Upper lobe of right lung (tissue), 1 donor: ENCODE measurements at regions not wholly inside any gene's neighbourhood (a gene's known extent, or its start where the extent isn't known, plus 50 kb on each side); places are given as distances from the start of the nearest gene placed in this dataset.
"Not testable (repeated sequence)": the region's sequence is repeated elsewhere in the genome, so short reads cannot be mapped to it uniquely, and the experiment has no call there.

Source experiments
- ATAC-seq: fragments of 200-7000 bp; cut with Tn5 transposase; one replicate; pipeline ENCODE4 v1.9.1; 2020; ENCODE audit warnings: mild to moderate bottlenecking, moderate library complexity
- DNase-seq: peaks from one replicate; pipeline ENCODE4 v3.0.0-alpha.2; 2020
- H3K27ac ChIP-seq: fragments of 200-600 bp; one replicate; pipeline ENCODE4 v1.8.0; 2022
- H3K27me3 ChIP-seq: fragments of 200-600 bp; one replicate; pipeline ENCODE4 v1.8.0; 2022; ENCODE audit warnings: mild to moderate bottlenecking
- H3K36me3 ChIP-seq: fragments of 200-600 bp; one replicate; pipeline ENCODE4 v1.8.0; 2022
- H3K4me1 ChIP-seq: fragments of 200-600 bp; one replicate; pipeline ENCODE4 v1.8.0; 2022
- H3K4me3 ChIP-seq: fragments of 200-600 bp; one replicate; pipeline ENCODE4 v1.8.0; 2022; ENCODE audit warnings: mild to moderate bottlenecking
- H3K9me3 ChIP-seq: fragments of 200-600 bp; one replicate; pipeline ENCODE4 v1.8.0; 2022
- intact Hi-C: fragments of 100-400 bp; cut with DNase I; formaldehyde crosslinking; loops from one replicate; pipeline ENCODE4 v1.11.0; 2022
- TF ChIP-seq, protein P1 (sequence below): fragments of 200-600 bp; IDR thresholded peaks from one replicate; pipeline ENCODE4 v1.8.0; 2022; ENCODE audit warnings: antibody characterized with exemption
- donor health status: DM: no; HTN: yes; CAD: no; lungs with severe emphysema.

DNA sequence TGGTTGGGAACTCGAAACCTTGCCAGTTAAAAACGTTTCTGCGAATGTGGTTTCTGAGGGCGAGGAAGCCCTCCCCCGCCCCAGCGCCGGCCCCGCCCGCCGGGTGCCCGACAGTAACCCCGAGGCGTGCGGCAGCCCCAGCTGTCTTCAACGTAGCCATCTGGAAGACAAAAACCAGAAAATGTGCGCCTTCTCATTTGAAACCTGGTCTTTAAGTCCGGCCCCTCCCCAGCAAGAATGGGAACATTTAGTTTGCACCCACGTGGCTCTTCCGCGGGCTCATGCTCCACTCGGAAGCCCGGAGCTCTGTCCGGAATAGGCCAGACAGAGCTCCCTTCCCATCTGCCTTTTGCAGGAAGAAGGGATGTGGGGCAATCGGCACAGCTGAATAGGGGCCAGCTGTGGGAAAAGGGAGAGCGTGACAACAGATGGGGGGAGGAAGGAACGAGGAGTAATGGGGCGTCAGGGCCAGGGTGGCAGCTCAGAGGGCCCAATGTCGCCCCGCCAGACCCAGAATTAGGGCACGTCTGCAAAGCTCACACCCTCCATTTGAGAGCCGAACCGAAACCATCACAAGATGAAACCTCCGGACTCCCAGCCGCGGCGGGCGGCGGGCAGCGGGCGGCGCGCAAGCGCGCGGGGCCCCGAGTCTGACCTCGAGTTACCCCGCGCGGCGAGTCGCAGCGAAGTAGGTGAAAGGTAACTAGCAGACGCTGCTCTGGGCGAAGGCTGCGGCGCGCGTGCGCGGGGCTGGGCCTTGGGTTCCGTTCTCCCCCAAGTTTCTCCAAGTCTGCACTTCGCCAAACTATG is 63.4 kb upstream of the ABCA1 start:
- peak overlapping the region; percentile 74 for H3K4me3 ChIP-seq
- peak; percentile 93 for ATAC-seq
- no peaks in the 10 kb centered on the region for H3K27me3 ChIP-seq
- H3K36me3 ChIP-seq, result no peaks in the 10 kb centered on the region
- intact Hi-C loops, result no loop called here
- H3K27ac ChIP-seq, result peak overlapping the region; percentile 92
- peak; percentile 95 for DNase-seq
- no peaks in the 10 kb centered on the region for H3K9me3 ChIP-seq
- TF ChIP-seq, protein P1, sequence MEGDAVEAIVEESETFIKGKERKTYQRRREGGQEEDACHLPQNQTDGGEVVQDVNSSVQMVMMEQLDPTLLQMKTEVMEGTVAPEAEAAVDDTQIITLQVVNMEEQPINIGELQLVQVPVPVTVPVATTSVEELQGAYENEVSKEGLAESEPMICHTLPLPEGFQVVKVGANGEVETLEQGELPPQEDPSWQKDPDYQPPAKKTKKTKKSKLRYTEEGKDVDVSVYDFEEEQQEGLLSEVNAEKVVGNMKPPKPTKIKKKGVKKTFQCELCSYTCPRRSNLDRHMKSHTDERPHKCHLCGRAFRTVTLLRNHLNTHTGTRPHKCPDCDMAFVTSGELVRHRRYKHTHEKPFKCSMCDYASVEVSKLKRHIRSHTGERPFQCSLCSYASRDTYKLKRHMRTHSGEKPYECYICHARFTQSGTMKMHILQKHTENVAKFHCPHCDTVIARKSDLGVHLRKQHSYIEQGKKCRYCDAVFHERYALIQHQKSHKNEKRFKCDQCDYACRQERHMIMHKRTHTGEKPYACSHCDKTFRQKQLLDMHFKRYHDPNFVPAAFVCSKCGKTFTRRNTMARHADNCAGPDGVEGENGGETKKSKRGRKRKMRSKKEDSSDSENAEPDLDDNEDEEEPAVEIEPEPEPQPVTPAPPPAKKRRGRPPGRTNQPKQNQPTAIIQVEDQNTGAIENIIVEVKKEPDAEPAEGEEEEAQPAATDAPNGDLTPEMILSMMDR, result peak; percentile 4
- H3K4me1 ChIP-seq, result peaks cover 27% of the 10 kb centered on the region

GRCh38 chr9:104992659-104993058 is 64.7 kb upstream of the ABCA1 start:
- Histone ChIP-seq H3K27me3 (no peaks in the 10 kb centered on the region), H3K4me1 (peaks cover 27% of the 10 kb centered on the region), H3K27ac (peak overlapping the region; percentile 92), H3K4me3 (no peak overlapping the region), H3K36me3 (no peaks in the 10 kb centered on the region), H3K9me3 (no peaks in the 10 kb centered on the region)
- intact Hi-C loops, result no loop called here
- TF ChIP-seq, protein P1, result no peak
- no peak for DNase-seq
- ATAC-seq, result peak; percentile 12

- peaks cover 27% of the 10 kb centered on the region for H3K4me1 ChIP-seq
- TF ChIP-seq, protein P1, result no peak
- H3K36me3 ChIP-seq, result no peaks in the 10 kb centered on the region
- DNase-seq (peak; percentile 73), ATAC-seq (peak; percentile 68)
- peak overlapping the region; percentile 92 for H3K27ac ChIP-seq
- intact Hi-C loops, result no loop called here
- no peak overlapping the region for H3K4me3 ChIP-seq
- H3K9me3 ChIP-seq, result no peaks in the 10 kb centered on the region
- no peaks in the 10 kb centered on the region for H3K27me3 ChIP-seq
Observed at GRCh38 chr9:104993291-104993963, 65.5 kb upstream of the ABCA1 start.

DNA sequence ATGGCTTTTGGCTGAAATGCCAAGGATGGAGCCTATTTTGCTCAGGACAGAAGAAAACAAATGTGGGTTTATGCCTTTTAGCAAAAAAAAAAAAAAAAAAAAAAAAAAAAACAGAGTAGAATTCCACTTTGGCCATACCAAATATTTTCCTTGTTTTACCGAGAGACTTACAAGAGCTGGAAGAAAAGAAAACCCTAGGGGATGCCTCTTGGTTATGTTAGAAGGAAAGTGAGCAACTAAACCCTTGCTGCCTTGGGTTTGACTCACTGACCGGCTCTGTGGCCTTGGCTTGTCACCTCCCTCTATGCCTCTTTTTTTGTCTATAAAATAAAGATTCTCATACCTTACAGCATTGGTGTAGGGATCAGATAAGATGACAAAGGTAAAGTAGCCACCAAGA is 69.6 kb upstream of the ABCA1 start:
- Histone ChIP-seq H3K36me3 (no peaks in the 10 kb centered on the region), H3K27me3 (no peaks in the 10 kb centered on the region), H3K27ac (no peak overlapping the region), H3K4me1 (peaks cover 9% of the 10 kb centered on the region), H3K9me3 (no peaks in the 10 kb centered on the region), H3K4me3 (no peak overlapping the region)
- no peak for ATAC-seq
- TF ChIP-seq, protein P1, result no peak
- DNase-seq, result no peak
- intact Hi-C loops, result no loop called here

- no peak for DNase-seq
- Histone ChIP-seq H3K4me1 (no peaks in the 10 kb centered on the region), H3K9me3 (no peaks in the 10 kb centered on the region), H3K4me3 (no peak overlapping the region), H3K27me3 (no peaks in the 10 kb centered on the region), H3K27ac (no peak overlapping the region), H3K36me3 (no peaks in the 10 kb centered on the region)
- TF ChIP-seq, protein P1, result no peak
- intact Hi-C loops, result no loop called here
- ATAC-seq, result no peak
Observed at GRCh38 chr9:104999136-104999535, 71.2 kb upstream of the ABCA1 start.

DNA sequence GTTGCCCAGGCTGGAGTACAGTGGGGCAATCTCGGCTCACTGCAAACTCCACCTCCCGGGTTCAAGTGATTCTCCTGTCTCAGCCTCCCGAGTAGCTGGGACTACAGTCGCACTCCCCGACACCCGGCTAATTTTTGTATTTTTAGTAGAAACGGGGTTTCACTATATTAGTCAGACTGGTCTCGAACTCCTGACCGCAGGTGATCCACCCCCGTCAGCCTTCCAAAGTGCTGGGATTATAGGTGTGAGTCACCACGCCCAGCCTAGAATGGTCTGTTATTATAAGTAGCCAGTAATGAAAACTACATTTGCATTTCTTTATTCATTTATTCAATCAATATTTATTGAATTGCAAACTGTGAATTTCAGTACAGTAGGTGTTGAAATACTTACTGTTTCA is 72.6 kb upstream of the ABCA1 start:
- intact Hi-C loops, DNase-seq, H3K27ac ChIP-seq: not testable (repeated sequence)

More for the DNA sequence above, 72.6 kb upstream of the ABCA1 start:
- not testable (repeated sequence) for H3K9me3 ChIP-seq, ATAC-seq, H3K27me3 ChIP-seq, H3K4me3 ChIP-seq, H3K36me3 ChIP-seq, H3K4me1 ChIP-seq
